GM12892 (cell line): ENCODE measurements at regions not wholly inside any gene's neighbourhood (a gene's known extent, or its start where the extent isn't known, plus 50 kb on each side); places are given as distances from the start of the nearest gene placed in this dataset.

Source experiments
- POLR2A ChIP-seq: IDR thresholded peaks from 2 replicates; pipeline ENCODE4 v1.6.1; 2011; ENCODE audit warnings: low read depth, low read length, control low read depth
- POLR2AphosphoS5 ChIP-seq: IDR thresholded peaks from 2 replicates; pipeline ENCODE4 v1.6.1; 2011; ENCODE audit warnings: low read depth, low read length, control low read depth

DNA sequence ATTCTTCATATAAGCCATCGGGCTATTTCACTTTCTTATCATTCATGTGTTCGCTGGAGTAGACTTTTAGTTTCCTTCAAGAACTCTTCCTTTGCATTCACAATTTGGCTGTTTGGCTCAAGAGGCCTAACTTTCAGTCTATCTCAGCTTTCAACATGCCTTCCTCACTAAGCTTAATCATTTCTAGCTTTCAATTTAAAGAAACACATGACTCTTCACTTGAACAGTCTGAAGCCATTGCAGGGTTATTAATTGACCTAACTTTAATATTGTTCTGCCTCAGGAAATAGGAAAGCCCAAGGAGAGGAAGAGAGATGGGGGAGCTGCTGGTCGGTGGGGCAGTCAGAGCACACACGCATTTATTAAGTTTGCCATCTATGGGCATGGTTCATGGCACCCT, 158.1 kb downstream of the SUCLA2 start:
- no peak for TF ChIP-seq POLR2A
- no peak for TF ChIP-seq POLR2AphosphoS5
